Astrocyte (in vitro differentiated cells and primary cell): ENCODE measurements at regions not wholly inside any gene's neighbourhood (a gene's known extent, or its start where the extent isn't known, plus 50 kb on each side); places are given as distances from the start of the nearest gene placed in this dataset.

ENCODE experiments used
- DNase-seq: peaks from one replicate; pipeline ENCODE4 v3.0.0-alpha.2; 2010; ENCODE audit warnings: low read depth
- FAIRE-seq: peaks from 2 replicates; lab custom pipeline; 2011; peaks lifted over from hg19 to GRCh38; lab: Jason Lieb, UNC
- H2AFZ ChIP-seq: 2 replicates; pipeline ENCODE4 v1.6.0; 2012; ENCODE audit warnings: low read depth, low read length, inconsistent platforms
- H3K27ac ChIP-seq: 2 replicates; pipeline ENCODE4 v1.5.1; 2011; ENCODE audit warnings: low read depth, low read length, inconsistent platforms
- H3K27me3 ChIP-seq: 2 replicates; pipeline ENCODE4 v1.6.0; 2011; ENCODE audit warnings: low read length, inconsistent platforms; ENCODE audit not compliant: insufficient read depth
- H3K36me3 ChIP-seq: 2 replicates; pipeline ENCODE4 v1.5.1; 2011; ENCODE audit warnings: low read length, inconsistent platforms; ENCODE audit not compliant: insufficient read depth
- H3K4me1 ChIP-seq: 2 replicates; pipeline ENCODE4 v1.5.1; 2011; ENCODE audit warnings: low read length, inconsistent platforms; ENCODE audit not compliant: insufficient read depth
- H3K4me2 ChIP-seq: 2 replicates; pipeline ENCODE4 v1.6.0; 2012; ENCODE audit warnings: low read length, inconsistent platforms
- H3K4me3 ChIP-seq: 2 replicates; pipeline ENCODE4 v1.5.1; 2011; ENCODE audit warnings: low read depth, mild to moderate bottlenecking, low read length, inconsistent platforms; ENCODE audit not compliant: insufficient read depth
- H3K79me2 ChIP-seq: 2 replicates; pipeline ENCODE4 v1.6.0; 2012; ENCODE audit warnings: mild to moderate bottlenecking, low read length, inconsistent platforms; ENCODE audit not compliant: insufficient read depth
- H3K9ac ChIP-seq: 2 replicates; pipeline ENCODE4 v1.6.0; 2012; ENCODE audit warnings: mild to moderate bottlenecking, low read length, inconsistent platforms
- H3K9me3 ChIP-seq: 2 replicates; pipeline ENCODE4 v1.5.1; 2012; ENCODE audit warnings: low read depth, mild to moderate bottlenecking, low read length, inconsistent platforms; ENCODE audit not compliant: insufficient read depth
- H4K20me1 ChIP-seq: 2 replicates; pipeline ENCODE4 v1.6.0; 2012; ENCODE audit warnings: low read length, inconsistent platforms; ENCODE audit not compliant: insufficient read depth
- H3K27ac Mint-ChIP-seq: one replicate; pipeline ENCODE4 v1.8.0; 2021; ENCODE audit warnings: mild to moderate bottlenecking, mixed read lengths; ENCODE audit not compliant: unreplicated experiment
- H3K27me3 Mint-ChIP-seq: one replicate; pipeline ENCODE4 v1.8.0; 2021; ENCODE audit warnings: low read depth, mixed read lengths; ENCODE audit not compliant: unreplicated experiment
- H3K36me3 Mint-ChIP-seq: one replicate; pipeline ENCODE4 v1.8.0; 2021; ENCODE audit warnings: low read depth, mixed read lengths; ENCODE audit not compliant: unreplicated experiment
- H3K4me1 Mint-ChIP-seq: one replicate; pipeline ENCODE4 v1.8.0; 2021; ENCODE audit warnings: low read depth, mixed read lengths; ENCODE audit not compliant: unreplicated experiment
- H3K4me3 Mint-ChIP-seq: one replicate; pipeline ENCODE4 v1.8.0; 2021; ENCODE audit warnings: mild to moderate bottlenecking, moderate library complexity, mixed read lengths; ENCODE audit not compliant: unreplicated experiment
- H3K9me3 Mint-ChIP-seq: one replicate; pipeline ENCODE4 v1.8.0; 2021; ENCODE audit warnings: mild to moderate bottlenecking, mixed read lengths; ENCODE audit not compliant: unreplicated experiment
- CTCF ChIP-seq: IDR thresholded peaks from 2 replicates; pipeline ENCODE4 v1.5.1; 2011; ENCODE audit warnings: low read depth, mild to moderate bottlenecking, inconsistent platforms, low read length, moderate library complexity; ENCODE audit not compliant: insufficient read depth
- EZH2 ChIP-seq: IDR thresholded peaks from 2 replicates; pipeline ENCODE4 v1.6.1; 2012; ENCODE audit warnings: mild to moderate bottlenecking, low read length, inconsistent platforms; ENCODE audit not compliant: insufficient read depth

- Histone ChIP-seq H3K4me1 (no peaks in the 10 kb centered on the region), H3K36me3 (no peaks in the 10 kb centered on the region), H4K20me1 (no peaks in the 10 kb centered on the region), H3K27me3 (no peaks in the 10 kb centered on the region), H3K79me2 (no peaks in the 10 kb centered on the region), H3K4me2 (no peak overlapping the region), H2AFZ (no peak overlapping the region), H3K27ac (no peak overlapping the region), H3K9ac (no peak overlapping the region), H3K9me3 (no peaks in the 10 kb centered on the region), H3K4me3 (no peak overlapping the region)
- DNase-seq (no peak), FAIRE-seq (no peak)
- Mint-ChIP-seq H3K9me3 (no peaks in the 10 kb centered on the region), H3K4me3 (no peak overlapping the region), H3K4me1 (no peaks in the 10 kb centered on the region), H3K27me3 (peaks cover 2% of the 10 kb centered on the region), H3K36me3 (no peaks in the 10 kb centered on the region), H3K27ac (no peak overlapping the region)
- TF ChIP-seq CTCF: no peak
- TF ChIP-seq EZH2: no peak
Measured at GRCh38 chr4:129747756-129748155, 651.8 kb downstream of the C4orf33 start.

GRCh38 chr4:129748991-129749390 is 653.0 kb downstream of the C4orf33 start:
- no peak for FAIRE-seq

More at GRCh38 chr4:129748991-129749390, 653.0 kb downstream of the C4orf33 start:
- no peaks in the 10 kb centered on the region for H3K27me3 ChIP-seq
- H3K4me3 Mint-ChIP-seq: no peak overlapping the region
- DNase-seq: no peak
- H3K4me2 ChIP-seq: no peak overlapping the region
- no peaks in the 10 kb centered on the region for H3K79me2 ChIP-seq
- H3K4me1 Mint-ChIP-seq: no peaks in the 10 kb centered on the region
- no peak for TF ChIP-seq EZH2
- no peak for TF ChIP-seq CTCF
- H3K36me3 Mint-ChIP-seq: no peaks in the 10 kb centered on the region
- H3K36me3 ChIP-seq: no peaks in the 10 kb centered on the region
- no peaks in the 10 kb centered on the region for H3K9me3 ChIP-seq
- H2AFZ ChIP-seq: no peak overlapping the region
- H3K4me3 ChIP-seq: no peak overlapping the region
- H3K9me3 Mint-ChIP-seq: no peaks in the 10 kb centered on the region
- no peaks in the 10 kb centered on the region for H4K20me1 ChIP-seq
- H3K27ac Mint-ChIP-seq: no peak overlapping the region
- no peak overlapping the region for H3K27ac ChIP-seq
- H3K4me1 ChIP-seq: no peaks in the 10 kb centered on the region
- peaks cover 2% of the 10 kb centered on the region for H3K27me3 Mint-ChIP-seq
- H3K9ac ChIP-seq: no peak overlapping the region
